OCI-LY3 (cell line): ENCODE measurements at regions not wholly inside any gene's neighbourhood (a gene's known extent, or its start where the extent isn't known, plus 50 kb on each side); places are given as distances from the start of the nearest gene placed in this dataset.

ENCODE experiments used
- H2AFZ ChIP-seq: fragments of 200-600, 300-600 bp; shearing (Covaris generic); 2 replicates; pipeline ENCODE4 v1.6.0; 2014; ENCODE audit warnings: antibody characterized with exemption, low read depth, low read length
- H3K27ac ChIP-seq: fragments of 200-600, 300-600 bp; sonication (generic); 2 replicates; pipeline ENCODE4 v1.5.1; 2014; ENCODE audit warnings: mild to moderate bottlenecking, low read length, moderate library complexity, mixed read lengths
- H3K27me3 ChIP-seq: fragments of 200-600, 300-600 bp; sonication (generic); 2 replicates; pipeline ENCODE4 v1.6.1; 2014; ENCODE audit warnings: low read depth, low read length, mixed read lengths
- H3K36me3 ChIP-seq: fragments of 200-600, 300-600 bp; sonication (generic); replicated peaks from 2 replicates; pipeline ENCODE3; 2014; ENCODE audit warnings: low read depth, low read length, mixed read lengths
- H3K4me1 ChIP-seq: fragments of 300-600, 200-600 bp; sonication (generic); 2 replicates; pipeline ENCODE4 v1.6.1; 2014; ENCODE audit warnings: low read length, mixed read lengths
- H3K4me2 ChIP-seq: fragments of 200-600, 300-600 bp; sonication (generic); 2 replicates; pipeline ENCODE4 v1.6.1; 2014; ENCODE audit warnings: low read length, mixed read lengths
- H3K4me3 ChIP-seq: fragments of 300-600, 200-600 bp; sonication (generic); 2 replicates; pipeline ENCODE4 v1.5.1; 2014; ENCODE audit warnings: antibody characterized with exemption, mild to moderate bottlenecking, low read length, moderate library complexity
- H3K79me2 ChIP-seq: fragments of 300-600, 200-600 bp; shearing (Covaris generic); 2 replicates; pipeline ENCODE4 v1.6.1; 2014; ENCODE audit warnings: mild to moderate bottlenecking, low read length, mixed read lengths
- H3K9ac ChIP-seq: fragments of 300-600, 200-600 bp; shearing (Covaris generic); 2 replicates; pipeline ENCODE4 v1.6.0; 2014; ENCODE audit warnings: mild to moderate bottlenecking, low read length, moderate library complexity
- H3K9me3 ChIP-seq: fragments of 200-600, 300-600 bp; shearing (Covaris generic); 2 replicates; pipeline ENCODE4 v1.6.1; 2014; ENCODE audit warnings: low read length, mixed read lengths; ENCODE audit not compliant: insufficient read depth
- H4K20me1 ChIP-seq: fragments of 200-600, 300-600 bp; sonication (generic); 2 replicates; pipeline ENCODE4 v1.6.1; 2016; ENCODE audit warnings: low read length, mixed read lengths; ENCODE audit not compliant: insufficient read depth
- CTCF ChIP-seq: fragments of 200-600, 300-600 bp; sonication (generic); IDR thresholded peaks from 2 replicates; pipeline ENCODE4 v1.5.1; 2014; ENCODE audit warnings: antibody characterized with exemption, low read length, low read depth
- EZH2phosphoT487 ChIP-seq: fragments of 200-600 bp; shearing (Covaris generic); IDR thresholded peaks from 2 replicates; pipeline ENCODE4 v1.6.1; 2018; ENCODE audit warnings: antibody characterized with exemption, mixed run types, low read depth

- H3K4me3 ChIP-seq, result no peak overlapping the region
- H3K9ac ChIP-seq, result no peak overlapping the region
- H3K4me2 ChIP-seq, result no peak overlapping the region
- no peaks in the 10 kb centered on the region for H3K9me3 ChIP-seq
- no peaks in the 10 kb centered on the region for H3K27me3 ChIP-seq
- H3K79me2 ChIP-seq, result no peaks in the 10 kb centered on the region
- no peak overlapping the region for H2AFZ ChIP-seq
- H3K4me1 ChIP-seq, result no peaks in the 10 kb centered on the region
- H3K36me3 ChIP-seq, result no peaks in the 10 kb centered on the region
- no peak overlapping the region for H3K27ac ChIP-seq
- no peaks in the 10 kb centered on the region for H4K20me1 ChIP-seq
- TF ChIP-seq CTCF (no peak), EZH2phosphoT487 (no peak)
Measured at GRCh38 chr5:9877488-9877887, 247.3 kb upstream of the TAS2R1 start.

GRCh38 chr5:9876451-9876850 lies 246.3 kb upstream of the TAS2R1 start:
- H3K4me3 ChIP-seq, result no peak overlapping the region

GRCh38 chr5:9869616-9870288 lies 239.6 kb upstream of the TAS2R1 start:
- H4K20me1 ChIP-seq, result no peaks in the 10 kb centered on the region
- no peak overlapping the region for H3K4me3 ChIP-seq
- no peaks in the 10 kb centered on the region for H3K79me2 ChIP-seq
- no peaks in the 10 kb centered on the region for H3K27me3 ChIP-seq
- no peak overlapping the region for H3K4me2 ChIP-seq
- no peak overlapping the region for H2AFZ ChIP-seq
- TF ChIP-seq CTCF (no peak), EZH2phosphoT487 (no peak)
- no peaks in the 10 kb centered on the region for H3K9me3 ChIP-seq
- no peaks in the 10 kb centered on the region for H3K4me1 ChIP-seq
- no peaks in the 10 kb centered on the region for H3K36me3 ChIP-seq
- no peak overlapping the region for H3K9ac ChIP-seq
- no peak overlapping the region for H3K27ac ChIP-seq

More at GRCh38 chr5:9876451-9876850, 246.3 kb upstream of the TAS2R1 start:
- Histone ChIP-seq H2AFZ (no peak overlapping the region), H3K4me2 (no peak overlapping the region), H3K9me3 (no peaks in the 10 kb centered on the region), H3K36me3 (no peaks in the 10 kb centered on the region), H3K79me2 (no peaks in the 10 kb centered on the region), H3K9ac (no peak overlapping the region), H3K27me3 (no peaks in the 10 kb centered on the region), H4K20me1 (no peaks in the 10 kb centered on the region), H3K27ac (no peak overlapping the region), H3K4me1 (no peaks in the 10 kb centered on the region)
- TF ChIP-seq CTCF (no peak), EZH2phosphoT487 (no peak)

- TF ChIP-seq EZH2phosphoT487 (no peak), CTCF (no peak)
- Histone ChIP-seq H3K4me2 (no peak overlapping the region), H4K20me1 (no peaks in the 10 kb centered on the region), H3K9ac (no peak overlapping the region), H3K27ac (no peak overlapping the region), H3K9me3 (no peaks in the 10 kb centered on the region), H2AFZ (no peak overlapping the region), H3K27me3 (no peaks in the 10 kb centered on the region), H3K36me3 (no peaks in the 10 kb centered on the region), H3K4me3 (no peak overlapping the region), H3K4me1 (no peaks in the 10 kb centered on the region), H3K79me2 (no peaks in the 10 kb centered on the region)
Measured at GRCh38 chr5:9865574-9865973, 235.4 kb upstream of the TAS2R1 start.
